VCaP (cell line): ENCODE measurements at regions not wholly inside any gene's neighbourhood (a gene's known extent, or its start where the extent isn't known, plus 50 kb on each side); places are given as distances from the start of the nearest gene placed in this dataset.

Source experiments
- H3K27ac ChIP-seq: fragments of 450-650 bp; 2 replicates; pipeline ENCODE4 v1.5.1; 2017
- TF ChIP-seq, protein P1 (sequence below): fragments of 450-650 bp; conservative IDR thresholded peaks from 2 replicates; pipeline ENCODE4 v1.5.1; 2017; ENCODE audit warnings: mild to moderate bottlenecking, moderate library complexity

DNA sequence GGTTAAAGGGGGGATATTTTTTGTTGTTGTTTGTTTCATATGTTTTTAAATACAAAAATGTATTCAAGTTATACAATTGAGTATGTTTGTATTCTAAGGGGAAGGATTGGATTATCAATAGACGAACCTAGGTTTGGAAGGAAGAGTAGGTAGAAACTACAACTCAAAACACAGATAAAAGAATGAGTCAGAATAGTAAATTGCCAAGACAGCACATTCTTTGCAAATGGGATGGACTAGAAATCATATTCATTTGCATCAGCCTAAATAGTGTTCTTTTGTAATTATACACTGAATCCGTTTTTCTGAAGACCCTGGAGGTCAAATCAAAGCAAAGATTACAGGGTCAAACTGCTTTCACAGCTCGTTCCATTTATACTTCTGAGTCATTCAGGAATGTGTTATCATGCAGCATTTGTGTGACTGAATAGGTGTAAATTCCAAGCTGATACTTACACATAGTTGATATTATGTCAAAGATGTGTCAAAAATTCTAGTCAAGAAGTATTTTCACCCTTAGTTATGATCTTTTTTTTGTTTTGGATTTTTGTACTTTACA is 273.3 kb upstream of the FAT4 start:
- TF ChIP-seq, protein P1, sequence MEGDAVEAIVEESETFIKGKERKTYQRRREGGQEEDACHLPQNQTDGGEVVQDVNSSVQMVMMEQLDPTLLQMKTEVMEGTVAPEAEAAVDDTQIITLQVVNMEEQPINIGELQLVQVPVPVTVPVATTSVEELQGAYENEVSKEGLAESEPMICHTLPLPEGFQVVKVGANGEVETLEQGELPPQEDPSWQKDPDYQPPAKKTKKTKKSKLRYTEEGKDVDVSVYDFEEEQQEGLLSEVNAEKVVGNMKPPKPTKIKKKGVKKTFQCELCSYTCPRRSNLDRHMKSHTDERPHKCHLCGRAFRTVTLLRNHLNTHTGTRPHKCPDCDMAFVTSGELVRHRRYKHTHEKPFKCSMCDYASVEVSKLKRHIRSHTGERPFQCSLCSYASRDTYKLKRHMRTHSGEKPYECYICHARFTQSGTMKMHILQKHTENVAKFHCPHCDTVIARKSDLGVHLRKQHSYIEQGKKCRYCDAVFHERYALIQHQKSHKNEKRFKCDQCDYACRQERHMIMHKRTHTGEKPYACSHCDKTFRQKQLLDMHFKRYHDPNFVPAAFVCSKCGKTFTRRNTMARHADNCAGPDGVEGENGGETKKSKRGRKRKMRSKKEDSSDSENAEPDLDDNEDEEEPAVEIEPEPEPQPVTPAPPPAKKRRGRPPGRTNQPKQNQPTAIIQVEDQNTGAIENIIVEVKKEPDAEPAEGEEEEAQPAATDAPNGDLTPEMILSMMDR: no peak
- no peak overlapping the region for H3K27ac ChIP-seq

DNA sequence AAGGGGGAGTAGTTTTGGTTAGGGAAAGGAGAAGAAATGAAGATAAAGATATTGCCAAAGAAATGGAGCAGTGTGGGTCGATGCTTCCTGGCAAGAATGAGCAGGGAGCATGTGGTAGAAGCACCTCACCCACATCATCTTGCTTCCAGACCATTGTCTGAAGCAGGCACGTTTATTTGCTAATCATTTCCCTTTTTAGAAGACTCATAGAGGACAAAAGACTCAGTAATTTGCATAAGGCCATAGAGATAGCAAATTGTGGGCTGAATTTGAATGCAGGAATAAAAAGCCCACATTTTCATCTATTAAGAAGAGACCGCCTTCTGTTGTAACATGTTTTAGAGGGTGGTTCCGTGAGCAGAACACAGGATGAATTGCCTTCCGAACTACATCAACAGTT is 275.2 kb upstream of the FAT4 start:
- TF ChIP-seq, protein P1: no peak
- H3K27ac ChIP-seq: no peak overlapping the region

DNA sequence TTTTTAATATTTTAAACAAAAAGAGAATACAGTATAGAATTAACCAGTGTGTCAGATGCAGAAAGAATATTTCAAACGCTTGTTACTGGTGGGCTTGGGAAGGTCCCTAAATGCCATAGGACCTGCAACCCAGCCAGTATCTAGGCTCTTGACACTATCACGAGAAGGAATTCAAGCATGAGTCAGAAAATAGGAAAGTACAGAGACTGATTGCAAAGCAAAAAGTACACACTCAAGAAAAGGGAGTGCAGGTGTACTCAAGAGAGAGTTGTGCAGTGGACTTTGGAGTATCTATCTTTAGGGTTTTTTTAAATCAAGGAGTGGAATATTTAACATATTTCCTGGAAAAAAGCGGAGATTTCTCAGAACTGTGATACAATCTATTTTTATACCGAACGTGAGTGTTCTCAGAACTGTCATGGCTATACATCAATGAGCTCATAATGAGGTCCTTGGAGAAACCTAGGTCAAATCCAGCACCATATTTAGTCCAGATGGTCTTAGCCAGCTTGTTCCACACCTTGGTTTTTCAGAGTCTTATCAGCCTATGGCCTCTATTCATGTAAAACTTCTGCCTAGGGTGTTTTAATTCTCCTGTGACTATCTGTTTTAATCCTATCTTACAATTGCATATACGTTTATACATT is 291.8 kb upstream of the FAT4 start:
- H3K27ac ChIP-seq: no peak overlapping the region
- TF ChIP-seq, protein P1: no peak

DNA sequence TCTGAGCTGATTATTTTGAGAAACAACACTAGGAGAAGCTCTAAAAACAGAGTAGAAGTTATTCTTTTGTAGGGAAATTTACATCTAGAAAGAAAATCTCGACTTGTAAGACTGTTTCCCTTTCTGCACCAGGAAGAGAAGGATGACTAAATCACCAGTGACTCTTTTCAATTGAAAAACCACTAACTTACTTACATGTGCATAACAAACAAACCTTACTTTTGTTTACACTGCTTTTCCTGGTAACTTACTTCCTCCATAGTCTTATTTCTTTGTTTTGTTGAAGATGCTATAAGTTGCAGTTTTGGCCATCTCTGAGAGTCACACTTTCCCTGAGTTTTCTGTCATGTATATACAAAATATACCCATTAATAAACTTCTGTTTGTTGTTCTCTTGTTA is 293.6 kb upstream of the FAT4 start:
- TF ChIP-seq, protein P1: no peak
- H3K27ac ChIP-seq: peak overlapping the region; percentile 49; the same call in 1 of the 2 replicates

DNA sequence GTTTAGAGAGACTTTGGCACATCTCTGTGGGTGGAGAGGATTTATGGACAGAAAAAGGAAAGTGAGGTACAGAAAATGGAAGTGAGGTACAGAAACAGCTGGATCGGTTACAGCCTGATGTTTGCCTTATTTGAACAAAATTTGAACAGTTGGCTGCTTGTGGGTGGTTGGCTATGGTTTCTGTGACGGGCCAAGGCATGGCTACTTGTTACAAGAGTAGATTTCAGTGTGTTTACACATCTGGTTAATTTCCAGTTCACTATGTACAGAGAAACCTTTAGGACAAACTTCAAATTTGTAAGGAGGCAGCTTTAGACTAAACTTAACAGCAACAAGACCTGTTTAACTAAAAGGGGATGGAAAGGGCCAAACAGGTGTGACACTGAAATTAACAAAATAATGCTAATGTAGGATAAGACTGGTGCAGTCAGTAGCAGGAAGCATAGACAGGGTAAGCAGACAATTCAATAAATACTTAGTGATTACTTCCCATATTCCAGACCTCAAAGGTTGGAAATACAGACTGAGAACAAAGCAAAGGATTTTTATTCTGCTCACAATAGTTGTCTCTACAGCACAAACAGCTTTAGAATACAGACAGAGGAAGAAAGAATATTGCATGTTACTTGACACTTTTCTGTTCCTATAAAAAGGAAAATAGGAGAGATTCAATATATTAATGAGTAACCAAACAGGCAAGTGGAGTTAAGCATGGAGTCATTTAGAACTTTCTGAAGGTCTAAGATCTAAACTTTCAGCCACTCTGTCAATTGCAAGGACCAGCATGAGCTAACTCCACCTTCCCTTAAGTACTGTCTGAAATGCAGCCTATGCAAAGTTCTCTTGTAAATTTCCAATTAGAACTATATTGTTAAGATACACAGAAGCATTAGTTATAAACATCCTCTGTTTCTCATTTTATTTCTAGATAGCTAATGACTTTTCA is 294.4 kb upstream of the FAT4 start:
- peak overlapping the region; percentile 49 for H3K27ac ChIP-seq
- TF ChIP-seq, protein P1: no peak

DNA sequence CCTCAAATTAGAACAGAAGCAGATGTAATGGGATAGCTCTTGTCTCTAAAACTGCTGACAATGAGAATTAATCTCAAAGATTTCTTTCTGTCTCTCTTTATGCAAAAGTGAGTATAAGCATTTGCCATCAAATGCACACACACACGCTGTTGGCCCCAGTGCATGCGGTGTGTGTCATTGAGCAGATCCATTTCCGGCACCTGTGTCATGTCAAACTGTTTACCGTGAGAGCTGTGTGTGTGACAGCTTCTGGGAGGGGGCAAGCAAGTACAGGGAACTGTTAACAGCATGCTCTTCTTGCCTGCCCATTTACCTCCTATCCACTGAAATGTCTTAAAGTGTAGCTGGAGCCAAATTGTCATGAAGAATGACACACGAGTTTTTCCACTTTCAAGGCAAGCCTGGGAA is 297.9 kb upstream of the FAT4 start:
- H3K27ac ChIP-seq: no peak overlapping the region
- TF ChIP-seq, protein P1: no peak

DNA sequence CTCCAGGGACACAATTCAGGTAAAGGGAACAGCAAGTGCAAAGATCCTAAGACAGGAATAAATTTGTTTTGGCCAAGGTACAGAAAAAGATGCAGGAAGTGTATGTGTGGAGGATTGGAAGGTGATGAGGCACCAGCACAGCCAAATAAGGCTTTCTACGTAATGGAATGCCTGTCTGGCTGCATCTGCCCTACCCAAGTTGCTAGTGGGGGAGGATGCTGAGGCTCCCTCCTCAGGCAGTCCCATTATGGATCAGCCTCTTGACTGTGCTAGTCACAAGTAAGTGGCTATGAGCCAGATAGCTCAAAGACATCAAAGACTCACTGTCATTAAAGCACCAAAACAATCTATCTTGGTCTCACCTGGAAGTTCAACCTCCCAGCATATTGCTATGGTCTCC is 300.9 kb upstream of the FAT4 start:
- TF ChIP-seq, protein P1: no peak
- peak overlapping the region; percentile 19; the same call in 1 of the 2 replicates for H3K27ac ChIP-seq
